ENCODE measurements at regions not wholly inside any gene's neighbourhood (a gene's known extent, or its start where the extent isn't known, plus 50 kb on each side); places are given as distances from the start of the nearest gene placed in this dataset.

- no TSS peak for BruUV-seq (replicated peaks)
- no peak for TF ChIP-seq SIN3A (IDR thresholded peaks at IDR 0.05; ENCODE audit: borderline replicate concordance, insufficient read depth, low read depth, low read length)
- TF ChIP-seq POLR2AphosphoS5 (IDR thresholded peaks at IDR 0.05; ENCODE audit: low read depth, low read length) = no peak
- no peak for TF ChIP-seq TCF7L2 (IDR thresholded peaks at IDR 0.05; ENCODE audit: low read depth, low read length)
Measured at GRCh38 chr14:36233217-36233616, 56.7 kb upstream of the PTCSC3 start.

GRCh38 chr14:36229262-36229661, 52.7 kb upstream of the PTCSC3 start:
- intact Hi-C loops (cut with micrococcal nuclease; ENCODE audit: unreplicated experiment) (no loop called here), in situ Hi-C loops (cut with HindIII; ENCODE audit: low pct_unique_long_range_greater_than_20kb, low sequenced_read_pairs) (no loop called here)
- TF ChIP-seq POLR2AphosphoS5 (IDR thresholded peaks at IDR 0.05; ENCODE audit: low read depth, low read length) = no peak
- TF ChIP-seq, protein P1, sequence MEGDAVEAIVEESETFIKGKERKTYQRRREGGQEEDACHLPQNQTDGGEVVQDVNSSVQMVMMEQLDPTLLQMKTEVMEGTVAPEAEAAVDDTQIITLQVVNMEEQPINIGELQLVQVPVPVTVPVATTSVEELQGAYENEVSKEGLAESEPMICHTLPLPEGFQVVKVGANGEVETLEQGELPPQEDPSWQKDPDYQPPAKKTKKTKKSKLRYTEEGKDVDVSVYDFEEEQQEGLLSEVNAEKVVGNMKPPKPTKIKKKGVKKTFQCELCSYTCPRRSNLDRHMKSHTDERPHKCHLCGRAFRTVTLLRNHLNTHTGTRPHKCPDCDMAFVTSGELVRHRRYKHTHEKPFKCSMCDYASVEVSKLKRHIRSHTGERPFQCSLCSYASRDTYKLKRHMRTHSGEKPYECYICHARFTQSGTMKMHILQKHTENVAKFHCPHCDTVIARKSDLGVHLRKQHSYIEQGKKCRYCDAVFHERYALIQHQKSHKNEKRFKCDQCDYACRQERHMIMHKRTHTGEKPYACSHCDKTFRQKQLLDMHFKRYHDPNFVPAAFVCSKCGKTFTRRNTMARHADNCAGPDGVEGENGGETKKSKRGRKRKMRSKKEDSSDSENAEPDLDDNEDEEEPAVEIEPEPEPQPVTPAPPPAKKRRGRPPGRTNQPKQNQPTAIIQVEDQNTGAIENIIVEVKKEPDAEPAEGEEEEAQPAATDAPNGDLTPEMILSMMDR (IDR thresholded peaks at IDR 0.05) = no peak
- TF ChIP-seq SIN3A (IDR thresholded peaks at IDR 0.05; ENCODE audit: borderline replicate concordance, insufficient read depth, low read depth, low read length) = no peak
- TF ChIP-seq TCF7L2 (IDR thresholded peaks at IDR 0.05; ENCODE audit: low read depth, low read length) = no peak
- TF ChIP-seq, protein P2, sequence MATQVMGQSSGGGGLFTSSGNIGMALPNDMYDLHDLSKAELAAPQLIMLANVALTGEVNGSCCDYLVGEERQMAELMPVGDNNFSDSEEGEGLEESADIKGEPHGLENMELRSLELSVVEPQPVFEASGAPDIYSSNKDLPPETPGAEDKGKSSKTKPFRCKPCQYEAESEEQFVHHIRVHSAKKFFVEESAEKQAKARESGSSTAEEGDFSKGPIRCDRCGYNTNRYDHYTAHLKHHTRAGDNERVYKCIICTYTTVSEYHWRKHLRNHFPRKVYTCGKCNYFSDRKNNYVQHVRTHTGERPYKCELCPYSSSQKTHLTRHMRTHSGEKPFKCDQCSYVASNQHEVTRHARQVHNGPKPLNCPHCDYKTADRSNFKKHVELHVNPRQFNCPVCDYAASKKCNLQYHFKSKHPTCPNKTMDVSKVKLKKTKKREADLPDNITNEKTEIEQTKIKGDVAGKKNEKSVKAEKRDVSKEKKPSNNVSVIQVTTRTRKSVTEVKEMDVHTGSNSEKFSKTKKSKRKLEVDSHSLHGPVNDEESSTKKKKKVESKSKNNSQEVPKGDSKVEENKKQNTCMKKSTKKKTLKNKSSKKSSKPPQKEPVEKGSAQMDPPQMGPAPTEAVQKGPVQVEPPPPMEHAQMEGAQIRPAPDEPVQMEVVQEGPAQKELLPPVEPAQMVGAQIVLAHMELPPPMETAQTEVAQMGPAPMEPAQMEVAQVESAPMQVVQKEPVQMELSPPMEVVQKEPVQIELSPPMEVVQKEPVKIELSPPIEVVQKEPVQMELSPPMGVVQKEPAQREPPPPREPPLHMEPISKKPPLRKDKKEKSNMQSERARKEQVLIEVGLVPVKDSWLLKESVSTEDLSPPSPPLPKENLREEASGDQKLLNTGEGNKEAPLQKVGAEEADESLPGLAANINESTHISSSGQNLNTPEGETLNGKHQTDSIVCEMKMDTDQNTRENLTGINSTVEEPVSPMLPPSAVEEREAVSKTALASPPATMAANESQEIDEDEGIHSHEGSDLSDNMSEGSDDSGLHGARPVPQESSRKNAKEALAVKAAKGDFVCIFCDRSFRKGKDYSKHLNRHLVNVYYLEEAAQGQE (IDR thresholded peaks at IDR 0.05; ENCODE audit: insufficient read depth in 1 of 2, low read depth in 2 of 2, low read length in 1 of 2) = no peak
- H3K4me1 ChIP-seq (ENCODE audit: control insufficient read depth, insufficient read depth, low read length) = no peaks in the 10 kb centered on the region
- no peaks in the 10 kb centered on the region for H3K27me3 ChIP-seq (ENCODE audit: control insufficient read depth, insufficient read depth, low read length)
- no TSS peak for BruUV-seq (replicated peaks)
- ATAC-seq = no peak
- H3K27ac ChIP-seq (ENCODE audit: low read length) = no peak overlapping the region
- no peak for DNase-seq (ENCODE audit: low read depth, low spot score)
- ChIA-PET CTCF (no interaction called here), POLR2A (no interaction called here)
- no peak overlapping the region for H3K4me3 ChIP-seq (ENCODE audit: low read depth in 2 of 2, low read length in 2 of 2)
- H3K36me3 ChIP-seq (ENCODE audit: control insufficient read depth, insufficient read depth, low read length) = no peaks in the 10 kb centered on the region
- H3K9me3 ChIP-seq (ENCODE audit: control insufficient read depth, insufficient read depth, low read depth, low read length) = no peaks in the 10 kb centered on the region

More at GRCh38 chr14:36233217-36233616, 56.7 kb upstream of the PTCSC3 start:
- DNase-seq (ENCODE audit: low read depth, low spot score) (no peak), ATAC-seq (no peak)
- no peaks in the 10 kb centered on the region for H3K9me3 ChIP-seq (ENCODE audit: control insufficient read depth, insufficient read depth, low read depth, low read length)
- H3K27ac ChIP-seq (ENCODE audit: low read length) = no peak overlapping the region
- intact Hi-C loops (cut with micrococcal nuclease; ENCODE audit: unreplicated experiment) (no loop called here), in situ Hi-C loops (cut with HindIII; ENCODE audit: low pct_unique_long_range_greater_than_20kb, low sequenced_read_pairs) (no loop called here)
- H3K4me1 ChIP-seq (ENCODE audit: control insufficient read depth, insufficient read depth, low read length) = no peaks in the 10 kb centered on the region
- H3K4me3 ChIP-seq (ENCODE audit: low read depth in 2 of 2, low read length in 2 of 2) = no peak overlapping the region
- no peaks in the 10 kb centered on the region for H3K36me3 ChIP-seq (ENCODE audit: control insufficient read depth, insufficient read depth, low read length)
- CTCF ChIA-PET = no interaction called here
- POLR2A ChIA-PET = no interaction called here
- H3K27me3 ChIP-seq (ENCODE audit: control insufficient read depth, insufficient read depth, low read length) = 0 out of 2 replicates have a peak, but pooled peaks cover 3% of the 10 kb centered on the region

- no TSS peak for BruUV-seq (replicated peaks)
- ChIA-PET POLR2A (no interaction called here), CTCF (interaction anchor here (0.6 kb wide), 2 partner anchors 14 to 326 kb away, joined by 3 to 4 read pairs; no protein-coding TSS in a partner anchor)
- in situ Hi-C loops (cut with HindIII; ENCODE audit: low pct_unique_long_range_greater_than_20kb, low sequenced_read_pairs) (no loop called here), intact Hi-C loops (cut with micrococcal nuclease; ENCODE audit: unreplicated experiment) (no loop called here)
- no peak overlapping the region for H3K27ac ChIP-seq (ENCODE audit: low read length)
- H3K27me3 ChIP-seq (ENCODE audit: control insufficient read depth, insufficient read depth, low read length) = no peaks in the 10 kb centered on the region
- ATAC-seq (no peak), DNase-seq (ENCODE audit: low read depth, low spot score) (no peak)
- H3K4me3 ChIP-seq (ENCODE audit: low read depth in 2 of 2, low read length in 2 of 2) = no peak overlapping the region
- H3K36me3 ChIP-seq (ENCODE audit: control insufficient read depth, insufficient read depth, low read length) = no peaks in the 10 kb centered on the region
- H3K9me3 ChIP-seq (ENCODE audit: control insufficient read depth, insufficient read depth, low read depth, low read length) = no peaks in the 10 kb centered on the region
- no peak for TF ChIP-seq POLR2AphosphoS5 (IDR thresholded peaks at IDR 0.05; ENCODE audit: low read depth, low read length)
- no peak for TF ChIP-seq SIN3A (IDR thresholded peaks at IDR 0.05; ENCODE audit: borderline replicate concordance, insufficient read depth, low read depth, low read length)
- no peaks in the 10 kb centered on the region for H3K4me1 ChIP-seq (ENCODE audit: control insufficient read depth, insufficient read depth, low read length)
Measured at GRCh38 chr14:36227802-36228201, 51.3 kb upstream of the PTCSC3 start.

Measured in Panc1 (cell line).